HCT116 (cell line): ENCODE measurements at regions not wholly inside any gene's neighbourhood (a gene's known extent, or its start where the extent isn't known, plus 50 kb on each side); places are given as distances from the start of the nearest gene placed in this dataset.

Source experiments
- ATAC-seq: fragments of 200-7000 bp; cut with Tn5 transposase; 2 replicates; pipeline ENCODE4 v1.9.1; 2020; ENCODE audit warnings: mild to moderate bottlenecking, moderate library complexity
- BruUV-seq: library from RNA; stranded (reverse); fragments of 400-500 nt; replicated peaks from 2 replicates; lab custom pipeline; 2021; lab: Mats Ljungman, UMichigan
- CTCF ChIA-PET: fragments of 300-600 bp; sonication (Branson Sonifier 250); formaldehyde crosslinking; loops from one replicate; lab custom pipeline; 2021; ENCODE audit warnings: antibody characterized with exemption; lab: Charles Lee
- POLR2A ChIA-PET: fragments of 300-600, 350-600 bp; sonication (Branson Sonifier 250); formaldehyde crosslinking; loops from one replicate; lab custom pipeline; 2021; ENCODE audit warnings: antibody characterized with exemption; lab: Charles Lee
- RAD21 ChIA-PET, 2 experiments: fragments of 300-600 bp; sonication (Branson Sonifier 250); formaldehyde crosslinking; loops; one replicate each; lab custom pipeline; 2023; ENCODE audit warnings: low total read pairs in 2 of 2; ENCODE audit not compliant: uncharacterized antibody in 2 of 2, unreplicated experiment in 2 of 2, low non-redundant PET in 1 of 2; lab: Charles Lee
- DNase-seq: peaks from one replicate; pipeline ENCODE4 v3.0.0-alpha.2; 2010; ENCODE audit warnings: low read depth, low spot score
- H2AFZ ChIP-seq: fragments of 200-600 bp; shearing (Covaris generic), sonication (generic); 2 replicates; pipeline ENCODE4 v1.6.1; 2017; ENCODE audit warnings: low read depth, mixed run types, mixed read lengths, antibody characterized with exemption, low read length; ENCODE audit not compliant: poor library complexity, severe bottlenecking
- H3K27ac ChIP-seq: 2 replicates; pipeline ENCODE4 v1.5.1; 2012; ENCODE audit warnings: low read depth, low read length
- H3K27me3 ChIP-seq: fragments of 200-600 bp; sonication (generic); 2 replicates; pipeline ENCODE4 v1.6.1; 2016; ENCODE audit warnings: mixed run types, low read length, mixed read lengths; ENCODE audit not compliant: insufficient read depth
- H3K36me3 ChIP-seq, 2 experiments: fragments of 200-500 bp in 1 of 2; fragments of 200-600 bp in 1 of 2; sonication (Bioruptor generic) in 1 of 2; sonication (generic) in 1 of 2; 2 replicates each; pipeline versions ENCODE4 v1.5.1 to v1.6.1; 2014 to 2016; ENCODE audit warnings: low read length in 2 of 2, inconsistent platforms in 1 of 2, mixed read lengths in 1 of 2, mixed run types in 1 of 2; ENCODE audit not compliant: insufficient read depth in 2 of 2, control insufficient read depth in 1 of 2
- H3K4me1 ChIP-seq, 2 experiments: fragments of 200-600 bp in 1 of 2; sonication (generic) in 1 of 2; 2 replicates each; pipeline versions ENCODE4 v1.5.1 to v1.6.1; 2012 to 2017; ENCODE audit warnings: low read length in 2 of 2, inconsistent platforms in 1 of 2, mild to moderate bottlenecking in 1 of 2, mixed read lengths in 1 of 2, mixed run types in 1 of 2, moderate library complexity in 1 of 2; ENCODE audit not compliant: insufficient read depth in 2 of 2, control insufficient read depth in 1 of 2
- H3K4me2 ChIP-seq: fragments of 200-600 bp; sonication (generic); 2 replicates; pipeline ENCODE4 v1.6.1; 2017; ENCODE audit warnings: mixed run types, low read length, mixed read lengths
- H3K4me3 ChIP-seq, 2 experiments: fragments of 200-600 bp in 1 of 2; sonication (generic) in 1 of 2; replicated peaks in 1 of 2; 2 replicates each; pipeline ENCODE4 v1.5.1; 2011 to 2016; ENCODE audit warnings: low read length in 2 of 2, control low read depth in 1 of 2, low read depth in 1 of 2, mild to moderate bottlenecking in 1 of 2, mixed read lengths in 1 of 2, mixed run types in 1 of 2
- H3K79me2 ChIP-seq: fragments of 200-600 bp; sonication (generic); 2 replicates; pipeline ENCODE4 v1.6.1; 2017; ENCODE audit warnings: mild to moderate bottlenecking, mixed run types, low read length, moderate library complexity, mixed read lengths; ENCODE audit not compliant: insufficient read depth
- H3K9ac ChIP-seq: fragments of 200-600 bp; sonication (generic); 2 replicates; pipeline ENCODE4 v1.6.1; 2016; ENCODE audit warnings: low read length, mixed read lengths
- H3K9me2 ChIP-seq: fragments of 200-600 bp; sonication (generic), shearing (Covaris generic); 2 replicates; pipeline ENCODE4 v1.6.1; 2017; ENCODE audit warnings: mixed run types, mild to moderate bottlenecking, moderate library complexity; ENCODE audit not compliant: insufficient read depth
- H3K9me3 ChIP-seq, 2 experiments: fragments of 200-500 bp in 1 of 2; fragments of 200-600 bp in 1 of 2; sonication (Bioruptor generic) in 1 of 2; sonication (generic) in 1 of 2; 2 replicates each; pipeline ENCODE4 v1.6.1; 2014 to 2017; ENCODE audit warnings: low read length in 2 of 2, mixed read lengths in 2 of 2, inconsistent platforms in 1 of 2, low read depth in 1 of 2, mild to moderate bottlenecking in 1 of 2, mixed run types in 1 of 2, moderate library complexity in 1 of 2; ENCODE audit not compliant: control insufficient read depth in 1 of 2, insufficient read depth in 1 of 2
- H4K20me1 ChIP-seq: fragments of 200-600 bp; sonication (generic), shearing (Covaris generic); 2 replicates; pipeline ENCODE4 v1.6.1; 2017; ENCODE audit warnings: mixed run types, mild to moderate bottlenecking, moderate library complexity; ENCODE audit not compliant: insufficient read depth
- ATF3 ChIP-seq: IDR thresholded peaks from 2 replicates; pipeline ENCODE4 v1.6.1; 2012
- CBX3 ChIP-seq: IDR thresholded peaks from 2 replicates; pipeline ENCODE4 v1.6.1; 2012; ENCODE audit warnings: low read depth
- CTCF ChIP-seq, 3 experiments: fragments of 200-600 bp in 1 of 3; sonication (generic) in 1 of 3; IDR thresholded peaks in 2 of 3; conservative IDR thresholded peaks in 1 of 3; 2 replicates each; pipeline ENCODE4 v1.5.1; 2012 to 2017; ENCODE audit warnings: low read depth in 2 of 3, low read length in 2 of 3, antibody characterized with exemption in 1 of 3, borderline replicate concordance in 1 of 3, control low read depth in 1 of 3, mild to moderate bottlenecking in 1 of 3, mixed read lengths in 1 of 3, mixed run types in 1 of 3, moderate library complexity in 1 of 3; ENCODE audit not compliant: insufficient read depth in 1 of 3
- ELF1 ChIP-seq: IDR thresholded peaks from 2 replicates; pipeline ENCODE4 v1.6.1; 2012; ENCODE audit warnings: low read depth, borderline replicate concordance
- EZH2phosphoT487 ChIP-seq: fragments of 200-600 bp; IDR thresholded peaks from 2 replicates; pipeline ENCODE4 v1.6.1; 2018; ENCODE audit warnings: antibody characterized with exemption, borderline replicate concordance
- POLR2AphosphoS5 ChIP-seq: IDR thresholded peaks from 2 replicates; pipeline ENCODE4 v1.6.1; 2011; ENCODE audit warnings: mild to moderate bottlenecking, low read depth, low read length, moderate library complexity
- SP1 ChIP-seq: IDR thresholded peaks from 2 replicates; pipeline ENCODE4 v1.6.1; 2012; ENCODE audit warnings: low read depth
- ZBTB33 ChIP-seq: IDR thresholded peaks from 2 replicates; pipeline ENCODE4 v1.6.1; 2011; ENCODE audit warnings: mild to moderate bottlenecking, low read length, moderate library complexity; ENCODE audit not compliant: insufficient replicate concordance; ENCODE audit errors: extremely low read depth
- intact Hi-C: fragments of 100-400 bp; cut with micrococcal nuclease; formaldehyde crosslinking; loops from 2 replicates; pipeline ENCODE4 v1.10.0; 2022

GRCh38 chr3:124268355-124268754 lies 276.4 kb upstream of the ROPN1 start:
- Histone ChIP-seq H3K9me2 (no peaks in the 10 kb centered on the region), H3K27ac (no peak overlapping the region), H3K4me1 (peaks cover 0 to under 1% of the 10 kb centered on the region in 2 experiments; a peak in 2 of 4 replicates), H3K36me3 (no peaks in the 10 kb centered on the region), H3K4me3 (no peak overlapping the region), H3K4me2 (no peak overlapping the region), H2AFZ (no peak overlapping the region), H4K20me1 (no peaks in the 10 kb centered on the region), H3K27me3 (peaks cover 9% of the 10 kb centered on the region; the same call in 1 of the 2 replicates), H3K9me3 (no peaks in the 10 kb centered on the region), H3K79me2 (no peaks in the 10 kb centered on the region), H3K9ac (no peak overlapping the region)
- no TSS peak for BruUV-seq
- TF ChIP-seq ZBTB33 = no peak
- no peak for TF ChIP-seq POLR2AphosphoS5
- TF ChIP-seq CTCF (IDR thresholded peaks at IDR 0.05 in 2 of 3, conservative IDR thresholded peaks at IDR 0.05 in 1 of 3; ENCODE audit: borderline replicate concordance in 1 of 3, insufficient read depth in 1 of 3, low read depth in 2 of 3, low read length in 2 of 3) = no peak
- no peak for TF ChIP-seq ELF1
- no peak for TF ChIP-seq CBX3
- TF ChIP-seq EZH2phosphoT487 = no peak
- no peak for TF ChIP-seq ATF3
- no peak for TF ChIP-seq SP1
- POLR2A ChIA-PET = no interaction called here
- no peak for DNase-seq
- RAD21 ChIA-PET = no interaction called here
- ATAC-seq = no peak
- CTCF ChIA-PET = no interaction called here
- intact Hi-C loops = no loop called here
